SK-N-SH (cell line): ENCODE measurements at regions not wholly inside any gene's neighbourhood (a gene's known extent, or its start where the extent isn't known, plus 50 kb on each side); places are given as distances from the start of the nearest gene placed in this dataset.

Experiments
- YY1 ChIP-seq: IDR thresholded peaks from 2 replicates; pipeline ENCODE4 v1.4.0; 2012; ENCODE audit warnings: low read depth, mild to moderate bottlenecking
- TF ChIP-seq, protein P1 (sequence below): fragments of 200-600 bp; sonication (generic); IDR thresholded peaks from 2 replicates; pipeline ENCODE4 v1.6.1; 2017; ENCODE audit warnings: antibody characterized with exemption, mild to moderate bottlenecking, moderate library complexity

DNA sequence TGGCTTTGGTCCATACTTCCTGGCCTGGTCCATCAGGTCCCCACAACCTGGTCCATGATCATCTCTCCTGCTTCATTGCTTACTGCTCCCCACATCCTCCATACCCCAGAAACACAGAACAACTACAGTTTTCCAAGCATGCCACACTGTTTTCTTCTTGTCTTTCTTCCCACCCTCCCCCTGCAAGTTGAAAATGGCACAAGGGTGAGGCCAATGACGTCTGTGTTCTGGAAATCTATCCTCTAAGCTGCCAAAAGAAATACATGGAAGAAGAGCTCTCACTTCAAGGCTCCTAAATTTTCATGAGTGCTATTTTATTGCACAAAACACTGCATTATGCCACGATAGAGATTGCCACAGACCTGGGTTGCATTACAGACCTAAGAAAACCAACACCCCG lies 404.4 kb downstream of the VPS13C start:
- TF ChIP-seq, protein P1, sequence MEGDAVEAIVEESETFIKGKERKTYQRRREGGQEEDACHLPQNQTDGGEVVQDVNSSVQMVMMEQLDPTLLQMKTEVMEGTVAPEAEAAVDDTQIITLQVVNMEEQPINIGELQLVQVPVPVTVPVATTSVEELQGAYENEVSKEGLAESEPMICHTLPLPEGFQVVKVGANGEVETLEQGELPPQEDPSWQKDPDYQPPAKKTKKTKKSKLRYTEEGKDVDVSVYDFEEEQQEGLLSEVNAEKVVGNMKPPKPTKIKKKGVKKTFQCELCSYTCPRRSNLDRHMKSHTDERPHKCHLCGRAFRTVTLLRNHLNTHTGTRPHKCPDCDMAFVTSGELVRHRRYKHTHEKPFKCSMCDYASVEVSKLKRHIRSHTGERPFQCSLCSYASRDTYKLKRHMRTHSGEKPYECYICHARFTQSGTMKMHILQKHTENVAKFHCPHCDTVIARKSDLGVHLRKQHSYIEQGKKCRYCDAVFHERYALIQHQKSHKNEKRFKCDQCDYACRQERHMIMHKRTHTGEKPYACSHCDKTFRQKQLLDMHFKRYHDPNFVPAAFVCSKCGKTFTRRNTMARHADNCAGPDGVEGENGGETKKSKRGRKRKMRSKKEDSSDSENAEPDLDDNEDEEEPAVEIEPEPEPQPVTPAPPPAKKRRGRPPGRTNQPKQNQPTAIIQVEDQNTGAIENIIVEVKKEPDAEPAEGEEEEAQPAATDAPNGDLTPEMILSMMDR: no peak
- TF ChIP-seq YY1: no peak
